Neural cell (in vitro differentiated cells): ENCODE measurements at regions not wholly inside any gene's neighbourhood (a gene's known extent, or its start where the extent isn't known, plus 50 kb on each side); places are given as distances from the start of the nearest gene placed in this dataset.
A peak's percentile ranks its signal among the peaks of the same experiment; 100 is the strongest.

Experiments used
- H2AFZ ChIP-seq: fragments of 200-600, 300-800 bp; sonication (generic), shearing (Covaris generic); 2 replicates; pipeline ENCODE4 v1.6.0; 2014; ENCODE audit warnings: low read depth, mild to moderate bottlenecking, antibody characterized with exemption, low read length, moderate library complexity
- H3F3A ChIP-seq: fragments of 200-600 bp; shearing (Covaris generic); 2 replicates; pipeline ENCODE4 v1.6.1; 2016; ENCODE audit warnings: mild to moderate bottlenecking, moderate library complexity, mixed read lengths, antibody characterized with exemption, low read length; ENCODE audit not compliant: insufficient read depth, poor library complexity, severe bottlenecking
- H3K27ac ChIP-seq: fragments of 200-600, 300-800 bp; sonication (generic), shearing (Covaris generic); 2 replicates; pipeline ENCODE4 v1.5.1; 2014; ENCODE audit warnings: mild to moderate bottlenecking, low read length, moderate library complexity
- H3K27me3 ChIP-seq: fragments of 300-800, 200-600 bp; sonication (generic), shearing (Covaris generic); 2 replicates; pipeline ENCODE4 v1.6.0; 2014; ENCODE audit warnings: mild to moderate bottlenecking, low read depth, low read length, moderate library complexity; ENCODE audit not compliant: insufficient read depth
- H3K36me3 ChIP-seq: fragments of 300-800, 200-600 bp; sonication (generic), shearing (Covaris generic); 2 replicates; pipeline ENCODE4 v1.5.1; 2014; ENCODE audit warnings: mild to moderate bottlenecking, antibody characterized with exemption, low read length, moderate library complexity; ENCODE audit not compliant: insufficient read depth
- H3K4me2 ChIP-seq: fragments of 300-800, 200-600 bp; sonication (generic), shearing (Covaris generic); 2 replicates; pipeline ENCODE4 v1.6.0; 2014; ENCODE audit warnings: mild to moderate bottlenecking, low read length
- H3K4me3 ChIP-seq: fragments of 300-800, 200-600 bp; sonication (generic), shearing (Covaris generic); 2 replicates; pipeline ENCODE4 v1.5.1; 2014; ENCODE audit warnings: mild to moderate bottlenecking, low read length, moderate library complexity
- H3K79me2 ChIP-seq: fragments of 200-600 bp; shearing (Covaris generic); replicated peaks from 2 replicates; pipeline ENCODE4 v1.6.0; 2014; ENCODE audit warnings: mild to moderate bottlenecking, low read length, moderate library complexity; ENCODE audit not compliant: insufficient read depth
- H3K9ac ChIP-seq: fragments of 300-800, 200-600 bp; sonication (generic), shearing (Covaris generic); 2 replicates; pipeline ENCODE4 v1.6.1; 2016; ENCODE audit warnings: mild to moderate bottlenecking, low read length, mixed read lengths
- H3K9me2 ChIP-seq: fragments of 200-600 bp; shearing (Covaris generic); 2 replicates; pipeline ENCODE4 v1.6.1; 2016; ENCODE audit warnings: mild to moderate bottlenecking, low read length, mixed read lengths; ENCODE audit not compliant: insufficient read depth
- H3K9me3 ChIP-seq: fragments of 200-600, 300-800 bp; sonication (generic), shearing (Covaris generic); 2 replicates; pipeline ENCODE4 v1.6.1; 2016; ENCODE audit warnings: mild to moderate bottlenecking, mixed run types, low read length, moderate library complexity, mixed read lengths
- H4K20me1 ChIP-seq: fragments of 200-600 bp; shearing (Covaris generic); 2 replicates; pipeline ENCODE4 v1.6.1; 2016; ENCODE audit warnings: mild to moderate bottlenecking, mixed run types; ENCODE audit not compliant: insufficient read depth
- CTCF ChIP-seq: fragments of 450-650 bp; IDR thresholded peaks from 2 replicates; pipeline ENCODE4 v1.5.1; 2014; ENCODE audit warnings: antibody characterized with exemption, mild to moderate bottlenecking, moderate library complexity; ENCODE audit not compliant: poor library complexity, severe bottlenecking
- EP300 ChIP-seq: fragments of 450-650 bp; conservative IDR thresholded peaks from 2 replicates; pipeline ENCODE4 v1.6.1; 2014; ENCODE audit warnings: antibody characterized with exemption, mild to moderate bottlenecking, moderate library complexity; ENCODE audit not compliant: poor library complexity, severe bottlenecking
- EZH2 ChIP-seq: fragments of 200-600, 300-800 bp; shearing (Covaris generic), sonication (generic); IDR thresholded peaks from 2 replicates; pipeline ENCODE4 v1.6.1; 2014; ENCODE audit warnings: antibody characterized with exemption, low read length, borderline replicate concordance, mild to moderate bottlenecking; ENCODE audit not compliant: insufficient read depth, poor library complexity, severe bottlenecking
- MXI1 ChIP-seq: fragments of 450-650 bp; conservative IDR thresholded peaks from 2 replicates; pipeline ENCODE4 v1.6.1; 2014; ENCODE audit warnings: antibody characterized with exemption, mild to moderate bottlenecking; ENCODE audit not compliant: poor library complexity, severe bottlenecking
- POLR2AphosphoS5 ChIP-seq: IDR thresholded peaks from 2 replicates; pipeline ENCODE4 v1.6.1; 2012
- RAD21 ChIP-seq: fragments of 450-650 bp; conservative IDR thresholded peaks from 2 replicates; pipeline ENCODE4 v1.6.1; 2014; ENCODE audit warnings: antibody characterized with exemption, mild to moderate bottlenecking, moderate library complexity
- REST ChIP-seq: IDR thresholded peaks from 2 replicates; pipeline ENCODE4 v1.6.1; 2012; ENCODE audit warnings: borderline replicate concordance
- SMC3 ChIP-seq: fragments of 450-650 bp; conservative IDR thresholded peaks from 2 replicates; pipeline ENCODE4 v1.6.1; 2014; ENCODE audit warnings: antibody characterized with exemption, mild to moderate bottlenecking, moderate library complexity; ENCODE audit not compliant: poor library complexity
- TAF1 ChIP-seq: IDR thresholded peaks from 2 replicates; pipeline ENCODE4 v1.6.1; 2012; ENCODE audit warnings: low read depth

- H3K9me3 ChIP-seq = no peaks in the 10 kb centered on the region
- no peaks in the 10 kb centered on the region for H3K27me3 ChIP-seq
- no peaks in the 10 kb centered on the region for H3F3A ChIP-seq
- H3K27ac ChIP-seq = no peak overlapping the region
- H3K4me2 ChIP-seq = no peak overlapping the region
- H3K9me2 ChIP-seq = no peaks in the 10 kb centered on the region
- no peaks in the 10 kb centered on the region for H4K20me1 ChIP-seq
- H3K36me3 ChIP-seq = no peaks in the 10 kb centered on the region
- H3K79me2 ChIP-seq = no peaks in the 10 kb centered on the region
- no peak overlapping the region for H2AFZ ChIP-seq
- no peak for TF ChIP-seq EP300
- TF ChIP-seq REST = no peak
- TF ChIP-seq RAD21 = no peak
- TF ChIP-seq TAF1 = no peak
- TF ChIP-seq MXI1 = no peak
- TF ChIP-seq SMC3 = no peak
- no peak for TF ChIP-seq EZH2
- H3K9ac ChIP-seq = no peak overlapping the region
- H3K4me3 ChIP-seq = no peak overlapping the region
Observed at GRCh38 chr18:24595561-24596031, 135.2 kb downstream of the HRH4 start.

- H3K36me3 ChIP-seq = no peaks in the 10 kb centered on the region
- no peak overlapping the region for H3K9ac ChIP-seq
- H3K9me3 ChIP-seq = no peaks in the 10 kb centered on the region
- no peak overlapping the region for H3K4me3 ChIP-seq
- H3F3A ChIP-seq = no peaks in the 10 kb centered on the region
- H3K9me2 ChIP-seq = no peaks in the 10 kb centered on the region
- TF ChIP-seq SMC3 (peak; percentile 83), MXI1 (no peak), POLR2AphosphoS5 (no peak), EP300 (no peak), RAD21 (peak; percentile 82), CTCF (peak; percentile 80), TAF1 (no peak), REST (no peak), EZH2 (no peak)
- no peak overlapping the region for H3K4me2 ChIP-seq
- no peaks in the 10 kb centered on the region for H4K20me1 ChIP-seq
- no peak overlapping the region for H2AFZ ChIP-seq
- no peaks in the 10 kb centered on the region for H3K79me2 ChIP-seq
- H3K27ac ChIP-seq = no peak overlapping the region
- no peaks in the 10 kb centered on the region for H3K27me3 ChIP-seq
Observed at GRCh38 chr18:24600076-24600654, 139.7 kb downstream of the HRH4 start.
